ENCODE measurements at regions not wholly inside any gene's neighbourhood (a gene's known extent, or its start where the extent isn't known, plus 50 kb on each side); places are given as distances from the start of the nearest gene placed in this dataset.

DNA sequence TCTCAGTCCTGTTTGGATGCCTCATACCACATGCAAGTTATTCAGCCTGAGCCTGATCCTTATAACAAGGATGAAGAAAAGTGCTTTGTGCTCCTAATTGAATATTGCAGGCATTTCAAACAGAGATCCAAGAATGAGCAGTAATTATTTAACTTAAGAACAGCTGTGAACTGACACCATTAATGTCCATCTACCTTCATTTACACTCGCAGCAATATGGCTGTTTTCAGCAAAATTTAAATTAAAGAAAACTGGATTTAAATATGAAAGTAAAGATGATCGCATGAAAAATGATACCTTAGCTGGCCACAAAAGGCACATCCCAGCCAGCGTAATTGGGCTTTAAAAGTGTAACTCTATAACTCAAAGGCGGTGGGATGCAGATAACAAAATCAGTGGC lies 466.3 kb downstream of the GALC start:
- TF ChIP-seq CTCF (IDR thresholded peaks at IDR 0.05; ENCODE audit: control extremely low read depth, extremely low read depth): no peak
- Histone ChIP-seq H3K4me1 (ENCODE audit: control insufficient read depth in 5 of 5, insufficient read depth in 5 of 5, low read length in 5 of 5) (no peaks in the 10 kb centered on the region), H3K4me3 (no peak overlapping the region), H3K9me3 (ENCODE audit: control insufficient read depth in 4 of 4, insufficient read depth in 3 of 4, low read length in 3 of 4) (no peaks in the 10 kb centered on the region), H3K36me3 (ENCODE audit: control insufficient read depth in 4 of 4, insufficient read depth in 4 of 4, low read length in 4 of 4) (no peaks in the 10 kb centered on the region), H3K27ac (ENCODE audit: low read depth in 1 of 2, low read length in 1 of 2) (no peak overlapping the region), H3K9ac (ENCODE audit: insufficient read depth in 1 of 2, low read length in 2 of 2) (no peak overlapping the region), H3K27me3 (ENCODE audit: control insufficient read depth in 3 of 3, insufficient read depth in 3 of 3, low read length in 2 of 3) (no peaks in the 10 kb centered on the region)
- WGBS, 2 donors: 76 to 79% methylated on average over 4 of the region's 4 CpGs
- DNase-seq: no peak
- ATAC-seq (ENCODE audit: insufficient read depth, low FRiP score): no peak

DNA sequence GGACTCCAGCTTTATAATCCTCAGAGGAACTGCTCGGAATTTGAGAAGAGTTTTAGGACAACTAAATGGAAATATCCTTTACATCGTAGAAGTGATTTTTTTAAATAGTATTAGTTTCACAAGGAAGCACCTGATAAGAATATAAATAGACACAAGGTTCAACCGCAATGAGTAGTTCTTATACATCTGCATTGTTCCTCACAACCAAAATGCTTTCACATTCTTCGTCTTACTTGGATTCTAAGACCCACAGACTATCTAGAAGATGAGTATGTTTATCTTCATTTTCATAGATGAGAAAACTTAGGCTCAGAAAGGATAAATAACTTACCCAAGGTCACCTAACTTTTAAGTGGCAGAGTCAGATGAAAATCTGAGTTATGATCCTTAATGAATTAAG lies 469.0 kb downstream of the GALC start:
- H3K27ac ChIP-seq (ENCODE audit: low read depth in 1 of 2, low read length in 1 of 2): no peak overlapping the region
- no peak overlapping the region for H3K9ac ChIP-seq (ENCODE audit: insufficient read depth in 1 of 2, low read length in 2 of 2)
- H3K36me3 ChIP-seq (ENCODE audit: control insufficient read depth in 4 of 4, insufficient read depth in 4 of 4, low read length in 4 of 4): no peaks in the 10 kb centered on the region
- no peak for DNase-seq
- no peak for ATAC-seq (ENCODE audit: insufficient read depth, low FRiP score)
- no peak for TF ChIP-seq CTCF (IDR thresholded peaks at IDR 0.05; ENCODE audit: control extremely low read depth, extremely low read depth)
- H3K4me3 ChIP-seq: no peak overlapping the region
- no peaks in the 10 kb centered on the region for H3K27me3 ChIP-seq (ENCODE audit: control insufficient read depth in 3 of 3, insufficient read depth in 3 of 3, low read length in 2 of 3)
- WGBS, 2 donors: 80 to 85% methylated on average over 4 of the region's 4 CpGs
- H3K4me1 ChIP-seq (ENCODE audit: control insufficient read depth in 5 of 5, insufficient read depth in 5 of 5, low read length in 5 of 5): no peaks in the 10 kb centered on the region
- H3K9me3 ChIP-seq (ENCODE audit: control insufficient read depth in 4 of 4, insufficient read depth in 3 of 4, low read length in 3 of 4): no peaks in the 10 kb centered on the region

DNA sequence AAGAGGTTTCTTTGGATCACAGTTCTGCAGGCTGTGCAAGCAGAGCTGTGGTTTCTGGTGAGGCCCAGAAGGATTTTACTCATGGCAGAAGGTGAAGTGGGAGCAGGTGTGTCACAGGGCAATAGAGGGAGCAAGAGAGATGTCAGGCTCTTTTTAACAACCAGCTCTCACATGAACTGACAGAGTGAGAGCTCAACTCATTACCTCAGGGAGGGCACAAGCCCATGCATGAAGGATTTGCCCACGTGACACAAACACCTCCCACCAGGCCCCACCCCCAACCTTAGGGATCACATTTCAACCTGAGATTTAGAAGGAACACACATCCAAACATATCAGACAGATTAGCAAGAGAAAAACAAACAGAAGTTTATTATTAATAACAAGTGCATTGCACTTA lies 470.4 kb downstream of the GALC start:
- 0 to 14% methylated on average over 1 of the region's 1 CpG for WGBS, 2 donors
- Histone ChIP-seq H3K9me3 (ENCODE audit: control insufficient read depth in 4 of 4, insufficient read depth in 3 of 4, low read length in 3 of 4) (peaks cover 0 to 2% (median 0%) of the 10 kb centered on the region in 4 donors), H3K9ac (ENCODE audit: insufficient read depth in 1 of 2, low read length in 2 of 2) (no peak overlapping the region), H3K4me1 (ENCODE audit: control insufficient read depth in 5 of 5, insufficient read depth in 5 of 5, low read length in 5 of 5) (no peaks in the 10 kb centered on the region), H3K4me3 (no peak overlapping the region), H3K27me3 (ENCODE audit: control insufficient read depth in 3 of 3, insufficient read depth in 3 of 3, low read length in 2 of 3) (no peaks in the 10 kb centered on the region), H3K36me3 (ENCODE audit: control insufficient read depth in 4 of 4, insufficient read depth in 4 of 4, low read length in 4 of 4) (no peaks in the 10 kb centered on the region), H3K27ac (ENCODE audit: low read depth in 1 of 2, low read length in 1 of 2) (no peak overlapping the region)
- DNase-seq: peak in 1 of 3 donors; percentile 0
- peak; percentile 41 for ATAC-seq (ENCODE audit: insufficient read depth, low FRiP score)
- TF ChIP-seq CTCF (IDR thresholded peaks at IDR 0.05; ENCODE audit: control extremely low read depth, extremely low read depth): no peak

DNA sequence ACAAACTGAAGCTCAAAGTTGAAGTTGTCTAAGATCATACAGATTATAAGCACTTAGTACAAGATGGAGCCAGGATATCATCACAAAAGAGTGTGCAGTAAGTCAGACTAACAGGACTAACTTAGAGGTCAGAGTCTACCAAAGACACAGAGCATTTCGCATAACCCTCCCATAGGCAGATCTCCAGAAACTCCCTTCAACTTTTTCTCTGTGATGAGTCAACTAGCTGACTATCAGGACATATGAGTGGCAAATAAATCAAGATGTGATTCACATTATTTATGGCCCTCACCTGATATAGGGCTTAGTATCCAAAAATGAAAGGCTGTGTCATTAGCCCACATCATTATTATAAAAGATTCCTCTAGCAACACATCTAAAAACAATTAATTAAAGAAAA lies 484.6 kb downstream of the GALC start:
- no peaks in the 10 kb centered on the region for H3K36me3 ChIP-seq (ENCODE audit: control insufficient read depth in 4 of 4, insufficient read depth in 4 of 4, low read length in 4 of 4)
- no peaks in the 10 kb centered on the region for H3K27me3 ChIP-seq (ENCODE audit: control insufficient read depth in 3 of 3, insufficient read depth in 3 of 3, low read length in 2 of 3)
- WGBS, 2 donors: 81 to 85% methylated on average over 1 of the region's 1 CpG
- DNase-seq: no peak
- no peak overlapping the region for H3K4me3 ChIP-seq
- no peak for TF ChIP-seq CTCF (IDR thresholded peaks at IDR 0.05; ENCODE audit: control extremely low read depth, extremely low read depth)
- no peak overlapping the region for H3K9ac ChIP-seq (ENCODE audit: insufficient read depth in 1 of 2, low read length in 2 of 2)
- H3K27ac ChIP-seq (ENCODE audit: low read depth in 1 of 2, low read length in 1 of 2): no peak overlapping the region
- H3K4me1 ChIP-seq (ENCODE audit: control insufficient read depth in 5 of 5, insufficient read depth in 5 of 5, low read length in 5 of 5): no peaks in the 10 kb centered on the region
- ATAC-seq (ENCODE audit: insufficient read depth, low FRiP score): no peak
- peaks cover 0 to 3% (median 0%) of the 10 kb centered on the region in 4 donors for H3K9me3 ChIP-seq (ENCODE audit: control insufficient read depth in 4 of 4, insufficient read depth in 3 of 4, low read length in 3 of 4)
